Stomach (tissue), 8 donors: ENCODE measurements at regions not wholly inside any gene's neighbourhood (a gene's known extent, or its start where the extent isn't known, plus 50 kb on each side); places are given as distances from the start of the nearest gene placed in this dataset.

Experiments used
- DNase-seq, 2 donors: peaks; one replicate each; pipeline versions ENCODE4 v3.0.0 to v3.0.0-alpha.2; 2013 to 2019
- H3K27ac ChIP-seq, 5 donors: fragments of 200-600 bp in 4 of 5; sonication (generic) in 4 of 5; one replicate each; pipeline ENCODE4 v1.5.1; 2013 to 2019; ENCODE audit warnings: mild to moderate bottlenecking in 1 of 5, moderate library complexity in 1 of 5
- H3K27me3 ChIP-seq, 3 donors: fragments of 200-600 bp; sonication (generic); one replicate each; pipeline ENCODE4 v1.5.1; 2017 to 2019; ENCODE audit warnings: mixed run types in 1 of 3
- H3K36me3 ChIP-seq, 4 donors: fragments of 200-600 bp; sonication (generic); 1 replicate in 3 of 4; 2 replicates in 1 of 4; pipeline ENCODE4 v1.5.1; 2016 to 2019
- H3K4me1 ChIP-seq, 4 donors: fragments of 200-600 bp; sonication (generic); one replicate each; pipeline ENCODE4 v1.5.1; 2016 to 2019
- H3K4me3 ChIP-seq, 4 donors: fragments of 200-600 bp; sonication (generic) in 3 of 4; one replicate each; pipeline ENCODE4 v1.5.1; 2016 to 2019; ENCODE audit warnings: mild to moderate bottlenecking in 1 of 4
- H3K9me3 ChIP-seq, 4 donors: fragments of 200-600 bp; sonication (generic); one replicate each; pipeline ENCODE4 v1.5.1; 2016 to 2019
- CTCF ChIP-seq, 7 experiments: fragments of 450-650 bp in 4 of 7; fragments of 200-600 bp in 3 of 7; sonication (generic) in 3 of 7; IDR thresholded peaks; one replicate each; pipeline ENCODE4 v1.5.1; 2016 to 2019; ENCODE audit warnings: antibody characterized with exemption in 7 of 7, control low read depth in 2 of 7, mild to moderate bottlenecking in 1 of 7
- EP300 ChIP-seq: sonication (generic); formaldehyde crosslinking; IDR thresholded peaks from one replicate; pipeline ENCODE4 v1.6.1; 2017; ENCODE audit warnings: antibody characterized with exemption
- POLR2A ChIP-seq, 4 donors: fragments of 450-650 bp; IDR thresholded peaks; one replicate each; pipeline ENCODE4 v1.6.1; 2016; ENCODE audit warnings: antibody characterized with exemption in 4 of 4, control low read depth in 2 of 4, mild to moderate bottlenecking in 1 of 4, moderate library complexity in 1 of 4
- POLR2AphosphoS5 ChIP-seq, 3 donors: sonication (generic); formaldehyde crosslinking; IDR thresholded peaks; one replicate each; pipeline ENCODE4 v1.6.1; 2016; ENCODE audit warnings: antibody characterized with exemption in 3 of 3
- WGBS, 5 donors: extraction: QIAGEN DNeasy Blood & Tissue Kit in 3 of 5; methylation state at CpG; one replicate each; pipeline versions ENCODE4 v1.1.5 to v1.1.7; 2013 to 2018; 5-methylcytosine and 5-hydroxymethylcytosine counted together
- intact Hi-C: fragments of 100-400 bp; cut with DNase I; formaldehyde crosslinking; loops from one replicate; pipeline ENCODE4 v1.15.1; 2023; ENCODE audit warnings: low total_unique reads
- donor health status: healthy with polysubstance abuse.
- donor health status: Bipolar disorder and iron deficiency.
- donor health status: healthy.

DNA sequence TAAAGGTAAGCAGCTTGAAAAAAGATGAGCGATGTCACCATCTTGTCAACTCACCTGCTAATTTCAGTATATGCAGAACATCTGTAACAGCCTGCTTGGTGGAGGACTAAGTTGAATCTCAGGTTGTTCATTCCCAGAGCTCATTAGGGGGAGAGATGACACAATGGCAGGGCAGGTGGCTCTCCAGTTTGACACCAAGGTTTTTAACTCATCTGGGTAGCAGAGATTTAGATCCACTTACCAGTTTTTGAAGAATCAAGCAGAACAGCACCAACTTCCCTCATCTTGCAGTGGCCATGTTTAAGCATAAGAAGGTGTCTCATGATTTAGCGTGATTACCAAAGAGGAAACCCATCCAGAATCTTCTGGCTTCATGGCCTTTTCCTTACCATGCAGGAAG, 168.3 kb downstream of the TSHZ3 start:
- H3K36me3 ChIP-seq = no peaks in the 10 kb centered on the region
- H3K27ac ChIP-seq = no peak overlapping the region
- DNase-seq = no peak
- TF ChIP-seq POLR2AphosphoS5 (IDR thresholded peaks at IDR 0.05) = no peak
- TF ChIP-seq POLR2A (IDR thresholded peaks at IDR 0.05) = no peak
- no peak for TF ChIP-seq CTCF (IDR thresholded peaks at IDR 0.05)
- TF ChIP-seq EP300 = no peak
- H3K27me3 ChIP-seq = no peaks in the 10 kb centered on the region
- intact Hi-C loops = no loop called here
- WGBS, 5 donors = 46 to 73% (median 67%) methylated on average over 2 of the region's 2 CpGs
- no peaks in the 10 kb centered on the region for H3K4me1 ChIP-seq
- H3K4me3 ChIP-seq = no peak overlapping the region
- H3K9me3 ChIP-seq = no peaks in the 10 kb centered on the region

DNA sequence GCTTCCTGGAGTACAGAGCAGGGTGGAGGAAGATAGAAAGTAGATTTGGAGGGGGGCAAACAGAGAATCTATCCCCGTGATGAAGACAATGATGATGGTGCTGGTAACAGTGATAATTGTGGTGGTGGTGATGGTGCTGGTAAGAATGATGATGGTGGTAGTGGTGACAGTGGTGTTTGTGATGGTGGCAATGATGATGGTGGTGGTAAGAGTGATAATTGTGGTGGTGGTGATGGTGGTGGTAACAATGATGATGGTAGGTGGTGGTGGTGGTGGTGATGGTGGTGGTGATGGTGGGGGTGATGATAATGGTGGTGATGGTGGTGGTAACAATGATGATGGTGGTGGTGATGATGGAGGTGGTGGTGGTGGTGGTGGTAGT, 169.8 kb downstream of the TSHZ3 start:
- WGBS, 5 donors = 80 to 97% (median 91%) methylated on average over 1 of the region's 1 CpG
- Histone ChIP-seq H3K4me1 (no peaks in the 10 kb centered on the region), H3K27ac (no peak overlapping the region), H3K36me3 (no peaks in the 10 kb centered on the region), H3K27me3 (no peaks in the 10 kb centered on the region), H3K9me3 (no peaks in the 10 kb centered on the region), H3K4me3 (no peak overlapping the region)
- DNase-seq = no peak
- intact Hi-C loops = no loop called here
- no peak for TF ChIP-seq POLR2AphosphoS5 (IDR thresholded peaks at IDR 0.05)
- no peak for TF ChIP-seq POLR2A (IDR thresholded peaks at IDR 0.05)
- TF ChIP-seq CTCF (IDR thresholded peaks at IDR 0.05) = no peak
- no peak for TF ChIP-seq EP300

- no peaks in the 10 kb centered on the region for H3K27me3 ChIP-seq
- TF ChIP-seq POLR2A (IDR thresholded peaks at IDR 0.05) (no peak), CTCF (IDR thresholded peaks at IDR 0.05) (no peak), POLR2AphosphoS5 (IDR thresholded peaks at IDR 0.05) (no peak), EP300 (no peak)
- H3K4me3 ChIP-seq = no peak overlapping the region
- DNase-seq = no peak
- H3K4me1 ChIP-seq = no peaks in the 10 kb centered on the region
- intact Hi-C loops = no loop called here
- H3K9me3 ChIP-seq = no peaks in the 10 kb centered on the region
- H3K36me3 ChIP-seq = no peaks in the 10 kb centered on the region
- no peak overlapping the region for H3K27ac ChIP-seq
- WGBS, 5 donors = 47 to 85% (median 68%) methylated on average over 1 of the region's 1 CpG
These were observed 170.3 kb downstream of the TSHZ3 start for GRCh38 chr19:31178833-31179470.

- TF ChIP-seq CTCF (IDR thresholded peaks at IDR 0.05) = no peak
- no peak for TF ChIP-seq EP300
- TF ChIP-seq POLR2AphosphoS5 (IDR thresholded peaks at IDR 0.05) = no peak
- no peak for TF ChIP-seq POLR2A (IDR thresholded peaks at IDR 0.05)
- H3K36me3 ChIP-seq = no peaks in the 10 kb centered on the region
- WGBS, 5 donors = 52 to 69% (median 59%) methylated on average over 5 of the region's 5 CpGs
These were observed 172.0 kb downstream of the TSHZ3 start for GRCh38 chr19:31177246-31177645.

More at GRCh38 chr19:31177246-31177645, 172.0 kb downstream of the TSHZ3 start:
- Histone ChIP-seq H3K4me1 (no peaks in the 10 kb centered on the region), H3K27ac (no peak overlapping the region), H3K27me3 (no peaks in the 10 kb centered on the region), H3K9me3 (no peaks in the 10 kb centered on the region), H3K4me3 (no peak overlapping the region)
- intact Hi-C loops = no loop called here
- peak in 1 of 2 donors; percentile 27 for DNase-seq
